Loucy (cell line): ENCODE measurements at regions not wholly inside any gene's neighbourhood (a gene's known extent, or its start where the extent isn't known, plus 50 kb on each side); places are given as distances from the start of the nearest gene placed in this dataset.

Experiments
- H2AFZ ChIP-seq: fragments of 200-600 bp; sonication (generic); 2 replicates; pipeline ENCODE4 v1.6.0; 2016; ENCODE audit warnings: antibody characterized with exemption, mild to moderate bottlenecking, low read length, moderate library complexity
- H3F3A ChIP-seq: fragments of 200-600 bp; 2 replicates; pipeline ENCODE4 v1.6.0; 2016; ENCODE audit warnings: antibody characterized with exemption, low read depth, mild to moderate bottlenecking
- H3K27me3 ChIP-seq: fragments of 200-600 bp; sonication (generic); 2 replicates; pipeline ENCODE4 v1.6.1; 2014; ENCODE audit warnings: low read length, mild to moderate bottlenecking; ENCODE audit not compliant: insufficient read depth, poor library complexity, severe bottlenecking
- H3K36me3 ChIP-seq: fragments of 200-600 bp; sonication (generic); 2 replicates; pipeline ENCODE4 v1.6.1; 2016; ENCODE audit warnings: low read length; ENCODE audit not compliant: insufficient read depth
- H3K4me1 ChIP-seq: fragments of 200-600 bp; sonication (generic); 2 replicates; pipeline ENCODE4 v1.5.1; 2014; ENCODE audit warnings: low read length, mild to moderate bottlenecking; ENCODE audit not compliant: insufficient read depth, poor library complexity, severe bottlenecking
- H3K4me2 ChIP-seq: fragments of 200-600 bp; sonication (generic); 2 replicates; pipeline ENCODE4 v1.6.0; 2014; ENCODE audit warnings: antibody characterized with exemption, low read length, low read depth, mild to moderate bottlenecking; ENCODE audit not compliant: poor library complexity, severe bottlenecking
- H3K4me3 ChIP-seq: fragments of 200-600 bp; sonication (generic); 2 replicates; pipeline ENCODE4 v1.5.1; 2014; ENCODE audit warnings: low read length, mild to moderate bottlenecking, mixed read lengths; ENCODE audit not compliant: poor library complexity, severe bottlenecking
- H3K79me2 ChIP-seq: fragments of 200-600 bp; sonication (generic); 2 replicates; pipeline ENCODE4 v1.6.1; 2014; ENCODE audit warnings: low read length; ENCODE audit not compliant: insufficient read depth
- H3K9ac ChIP-seq: fragments of 200-600 bp; sonication (generic); 2 replicates; pipeline ENCODE4 v1.6.0; 2014; ENCODE audit warnings: mild to moderate bottlenecking, low read depth, low read length, moderate library complexity; ENCODE audit not compliant: poor library complexity, severe bottlenecking
- H3K9me2 ChIP-seq: fragments of 200-600 bp; sonication (generic); replicated peaks from 2 replicates; pipeline ENCODE4 v1.6.1; 2016; ENCODE audit warnings: low read depth, low read length, mixed read lengths
- H3K9me3 ChIP-seq: fragments of 200-600 bp; sonication (generic); 2 replicates; pipeline ENCODE4 v1.6.1; 2014; ENCODE audit warnings: mild to moderate bottlenecking, antibody characterized with exemption, low read length, low read depth; ENCODE audit not compliant: insufficient read depth
- H4K20me1 ChIP-seq: fragments of 200-600 bp; sonication (generic); 2 replicates; pipeline ENCODE4 v1.6.0; 2014; ENCODE audit warnings: antibody characterized with exemption, low read length, mild to moderate bottlenecking; ENCODE audit not compliant: insufficient read depth, poor library complexity, severe bottlenecking
- CTCF ChIP-seq: fragments of 200-600 bp; sonication (generic); conservative IDR thresholded peaks from 2 replicates; pipeline ENCODE4 v1.5.1; 2014; ENCODE audit warnings: mild to moderate bottlenecking, antibody characterized with exemption, low read length
- EZH2phosphoT487 ChIP-seq: fragments of 200-600 bp; IDR thresholded peaks from 2 replicates; pipeline ENCODE4 v1.6.1; 2018; ENCODE audit warnings: antibody characterized with exemption, mild to moderate bottlenecking, moderate library complexity, borderline replicate concordance

- Histone ChIP-seq H3F3A (0 out of 2 replicates have a peak, but pooled peaks cover 3% of the 10 kb centered on the region), H3K4me3 (no peak overlapping the region), H3K4me2 (no peak overlapping the region), H3K9me3 (no peaks in the 10 kb centered on the region), H4K20me1 (no peaks in the 10 kb centered on the region), H3K4me1 (peaks cover 30% of the 10 kb centered on the region), H3K36me3 (no peaks in the 10 kb centered on the region), H3K9me2 (no peaks in the 10 kb centered on the region), H2AFZ (no peak overlapping the region), H3K9ac (no peak overlapping the region), H3K79me2 (no peaks in the 10 kb centered on the region), H3K27me3 (no peaks in the 10 kb centered on the region)
- TF ChIP-seq EZH2phosphoT487, result no peak
- no peak for TF ChIP-seq CTCF
Measured at GRCh38 chr6:45816674-45817297, 198.9 kb downstream of the CLIC5 start.

GRCh38 chr6:45815466-45816125 lies 200.1 kb downstream of the CLIC5 start:
- Histone ChIP-seq H3K9ac (no peak overlapping the region), H3F3A (0 out of 2 replicates have a peak, but pooled peaks cover 3% of the 10 kb centered on the region), H4K20me1 (no peaks in the 10 kb centered on the region), H3K4me1 (peaks cover 20% of the 10 kb centered on the region), H2AFZ (no peak overlapping the region), H3K9me3 (no peaks in the 10 kb centered on the region), H3K9me2 (no peaks in the 10 kb centered on the region), H3K79me2 (no peaks in the 10 kb centered on the region), H3K4me2 (no peak overlapping the region), H3K27me3 (no peaks in the 10 kb centered on the region), H3K36me3 (no peaks in the 10 kb centered on the region), H3K4me3 (no peak overlapping the region)
- TF ChIP-seq CTCF (no peak), EZH2phosphoT487 (no peak)

- Histone ChIP-seq H3K79me2 (no peaks in the 10 kb centered on the region), H3K36me3 (no peaks in the 10 kb centered on the region), H3K9ac (no peak overlapping the region), H3K9me3 (no peaks in the 10 kb centered on the region), H4K20me1 (no peaks in the 10 kb centered on the region), H3K27me3 (no peaks in the 10 kb centered on the region), H3F3A (no peaks in the 10 kb centered on the region), H3K4me3 (no peak overlapping the region), H3K9me2 (no peaks in the 10 kb centered on the region), H3K4me2 (no peak overlapping the region), H2AFZ (no peak overlapping the region), H3K4me1 (peaks cover 20% of the 10 kb centered on the region)
- TF ChIP-seq EZH2phosphoT487 (no peak), CTCF (no peak)
Measured at GRCh38 chr6:45814772-45815171, 200.9 kb downstream of the CLIC5 start.
